ENCODE measurements at regions not wholly inside any gene's neighbourhood (a gene's known extent, or its start where the extent isn't known, plus 50 kb on each side); places are given as distances from the start of the nearest gene placed in this dataset.

DNA sequence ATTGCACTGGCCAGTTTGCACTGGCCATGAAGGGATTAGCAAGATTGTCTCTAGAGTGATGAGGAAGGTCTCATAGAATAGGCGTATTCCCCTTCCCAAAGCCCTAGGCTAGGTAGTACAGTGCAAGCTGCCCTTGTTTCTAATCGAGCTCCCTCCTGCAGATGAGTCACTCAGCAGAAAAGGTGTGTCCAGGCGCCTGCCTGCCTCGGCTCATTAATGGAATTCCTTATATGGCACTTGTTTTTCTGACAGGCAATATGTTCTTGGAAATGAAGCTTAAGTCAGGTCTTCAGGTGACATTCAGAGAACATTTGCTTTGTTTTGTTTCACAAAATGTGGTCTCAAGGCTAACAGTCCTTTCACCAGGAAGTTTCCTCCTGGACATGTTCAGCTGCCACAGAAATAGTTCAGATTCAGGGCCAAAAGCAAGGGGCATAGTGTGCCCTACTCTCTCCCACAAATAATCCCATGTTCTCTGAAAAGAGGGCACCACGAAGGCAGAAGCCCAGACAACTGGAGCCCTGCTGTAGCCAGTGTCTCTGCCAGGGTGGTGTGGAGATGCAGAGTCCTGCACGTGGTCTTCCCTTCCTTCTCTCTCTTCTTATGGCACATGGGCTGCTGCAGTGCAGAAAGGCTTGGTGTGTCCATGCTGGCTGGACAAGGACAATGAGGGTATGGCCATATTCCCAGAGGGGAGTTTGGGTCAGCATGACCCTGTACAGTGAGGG is 281.1 kb upstream of the MAP3K1 start:
- peak; percentile 24 to 34 (median 26) for DNase-seq (ENCODE audit: extremely low read depth in 1 of 4, low spot score in 3 of 4)
- Histone ChIP-seq H2AFZ (ENCODE audit: low read depth, low read length) (peak overlapping the region; percentile 61), H3K9me1 (ENCODE audit: control insufficient read depth, insufficient read depth, low read length) (no peaks in the 10 kb centered on the region), H3K79me2 (ENCODE audit: control insufficient read depth, insufficient read depth, low read length) (no peaks in the 10 kb centered on the region), H3K9me3 (replicated peaks; ENCODE audit: control insufficient read depth, insufficient read depth, low read depth, low read length) (no peaks in the 10 kb centered on the region), H3K4me3 (no peak overlapping the region), H3K4me2 (ENCODE audit: insufficient read depth, low read length) (no peak overlapping the region; the same call in 1 of the 2 replicates), H4K20me1 (replicated peaks; ENCODE audit: control insufficient read depth, insufficient read depth, low read length) (no peaks in the 10 kb centered on the region; the same call in 1 of the 2 replicates), H3K9ac (ENCODE audit: insufficient read depth in 1 of 2, low read depth in 2 of 2, low read length in 2 of 2) (no peak overlapping the region), H3K27me3 (ENCODE audit: control insufficient read depth in 2 of 2, insufficient read depth in 2 of 2, low read length in 2 of 2) (no peaks in the 10 kb centered on the region; a peak in 1 of 5 replicates), H3K4me1 (replicated peaks in 1 of 2; ENCODE audit: control insufficient read depth in 2 of 2, insufficient read depth in 2 of 2, low read length in 2 of 2) (peaks cover 0 to 16% of the 10 kb centered on the region in 2 experiments; a peak in 4 of 5 replicates), H3K36me3 (ENCODE audit: control insufficient read depth, insufficient read depth, low read length) (no peaks in the 10 kb centered on the region), H3K27ac (ENCODE audit: extremely low read depth, low read depth, low read length) (no peak overlapping the region)
- ChIA-PET CTCF (ENCODE audit: low intra/inter-chr PET ratio) (no interaction called here), POLR2A (interaction anchor here (0.7 to 1.3 kb wide), 2 partner anchors 9 to 23 kb away, joined by 3 to 4 read pairs; no protein-coding TSS in a partner anchor)
- in situ Hi-C loops (cut with MboI) (no loop called here), intact Hi-C loops (cut with micrococcal nuclease) (no loop called here)
- WGBS (ENCODE audit: insufficient coverage, low coverage, missing lambda C conversion rate), result 4% methylated on average over 6 of the region's 6 CpGs
- BruUV-seq (replicated peaks), result no TSS peak
- peak; percentile 74 for FAIRE-seq
- peak; percentile 66; the same call in 2 of the 3 replicates for ATAC-seq
- TF ChIP-seq ZNF263 (CRISPR knock-in tag; IDR thresholded peaks at IDR 0.05; ENCODE audit: borderline replicate concordance) (0 out of 2 replicates have a peak, but pooled peaks have one; percentile 24), ELF1 (tag; IDR thresholded peaks at IDR 0.05) (no peak), JUND (IDR thresholded peaks at IDR 0.05; ENCODE audit: borderline replicate concordance, low read depth, low read length) (peak; percentile 76), JUND (tag; IDR thresholded peaks at IDR 0.05; ENCODE audit: borderline replicate concordance, low read depth, low read length) (peak; percentile 69; the same call in 1 of the 3 replicates), MAX (CRISPR knock-in tag; IDR thresholded peaks at IDR 0.05) (0 out of 2 replicates have a peak, but pooled peaks have one; percentile 14), NFYB (IDR thresholded peaks at IDR 0.05; ENCODE audit: extremely low read depth, insufficient read length) (no peak), TGIF2 (CRISPR knock-in tag; IDR thresholded peaks at IDR 0.05) (no peak), JUN (IDR thresholded peaks at IDR 0.05; ENCODE audit: borderline replicate concordance, low read depth, low read length) (0 out of 2 replicates have a peak, but pooled peaks have one; percentile 22), JUN (CRISPR knock-in tag; IDR thresholded peaks at IDR 0.05; ENCODE audit: borderline replicate concordance) (no peak), SRF (CRISPR knock-in tag; IDR thresholded peaks at IDR 0.05) (peak in 1 of 2 experiments; percentile 85; a peak in 1 of 4 replicates), XRCC5 (IDR thresholded peaks at IDR 0.05; ENCODE audit: low read depth, low read length) (no peak), FOSL1 (tag; conservative IDR thresholded peaks at IDR 0.05) (peak; percentile 84), NRF1 (conservative IDR thresholded peaks at IDR 0.05 in 1 of 2, IDR thresholded peaks at IDR 0.05 in 1 of 2) (peak; percentile 15 to 31; a peak in 1 of 4 replicates)
- TF ChIP-seq, protein P1, sequence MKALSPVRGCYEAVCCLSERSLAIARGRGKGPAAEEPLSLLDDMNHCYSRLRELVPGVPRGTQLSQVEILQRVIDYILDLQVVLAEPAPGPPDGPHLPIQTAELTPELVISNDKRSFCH (CRISPR knock-in tag; IDR thresholded peaks at IDR 0.05), result no peak
- TF ChIP-seq, protein P1 (tag; IDR thresholded peaks at IDR 0.05), result peak; percentile 17; the same call in 1 of the 2 replicates
- TF ChIP-seq, protein P2, sequence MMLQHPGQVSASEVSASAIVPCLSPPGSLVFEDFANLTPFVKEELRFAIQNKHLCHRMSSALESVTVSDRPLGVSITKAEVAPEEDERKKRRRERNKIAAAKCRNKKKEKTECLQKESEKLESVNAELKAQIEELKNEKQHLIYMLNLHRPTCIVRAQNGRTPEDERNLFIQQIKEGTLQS (IDR thresholded peaks at IDR 0.05), result peak; percentile 37; the same call in 1 of the 2 replicates
- TF ChIP-seq, protein P2 (CRISPR knock-in tag; conservative IDR thresholded peaks at IDR 0.05), result no peak

All from K562 (cell line).